H1 (cell line): ENCODE measurements at regions not wholly inside any gene's neighbourhood (a gene's known extent, or its start where the extent isn't known, plus 50 kb on each side); places are given as distances from the start of the nearest gene placed in this dataset.

Experiments
- CTCF ChIA-PET: fragments of 300-600 bp; sonication (Branson Sonifier 250); formaldehyde crosslinking; loops from one replicate; lab custom pipeline; 2021; ENCODE audit not compliant: partially characterized antibody; lab: Charles Lee
- POLR2A ChIA-PET: fragments of 300-600 bp; sonication (Branson Sonifier 250); formaldehyde crosslinking; loops from one replicate; lab custom pipeline; 2021; ENCODE audit warnings: inconsistent platforms; ENCODE audit not compliant: partially characterized antibody; lab: Charles Lee
- DNase-seq, 2 experiments: peaks; one replicate each; pipeline versions ENCODE4 v3.0.0 to v3.0.0-alpha.2; 2010 to 2022; ENCODE audit warnings: low spot score in 2 of 2, low read depth in 1 of 2, mixed read lengths in 1 of 2
- FAIRE-seq: peaks from 2 replicates; lab custom pipeline; 2011; peaks lifted over from hg19 to GRCh38; lab: Jason Lieb, UNC
- H2AFZ ChIP-seq: 2 replicates; pipeline ENCODE4 v1.8.1; 2012; ENCODE audit warnings: low read length, inconsistent platforms
- H2AK5ac ChIP-seq: 2 replicates; pipeline ENCODE4 v1.6.1; 2013; ENCODE audit warnings: low read depth, low read length
- H2BK120ac ChIP-seq: replicated peaks from 2 replicates; pipeline ENCODE3; 2013; ENCODE audit warnings: low read depth, low read length, inconsistent platforms
- H2BK12ac ChIP-seq: 2 replicates; pipeline ENCODE4 v1.6.1; 2013; ENCODE audit warnings: low read depth, low read length
- H2BK15ac ChIP-seq: 2 replicates; pipeline ENCODE4 v1.6.1; 2013; ENCODE audit warnings: low read length
- H2BK20ac ChIP-seq: 2 replicates; pipeline ENCODE4 v1.6.1; 2013; ENCODE audit warnings: low read length
- H2BK5ac ChIP-seq: 2 replicates; pipeline ENCODE4 v1.6.1; 2013; ENCODE audit warnings: low read depth, low read length
- H3K14ac ChIP-seq: 2 replicates; pipeline ENCODE4 v1.6.1; 2013; ENCODE audit warnings: inconsistent platforms; ENCODE audit not compliant: insufficient read length
- H3K18ac ChIP-seq: 2 replicates; pipeline ENCODE4 v1.6.1; 2013; ENCODE audit warnings: low read length; ENCODE audit errors: extremely low read depth
- H3K23ac ChIP-seq: 2 replicates; pipeline ENCODE4 v1.6.1; 2013; ENCODE audit warnings: inconsistent platforms; ENCODE audit not compliant: insufficient read length
- H3K23me2 ChIP-seq: 2 replicates; pipeline ENCODE4 v1.6.1; 2013; ENCODE audit warnings: low read depth, low read length
- H3K27ac ChIP-seq: 2 replicates; pipeline ENCODE4 v1.6.1; 2011; ENCODE audit warnings: low read depth, low read length, inconsistent platforms
- H3K27me3 ChIP-seq, 4 experiments: replicated peaks in 1 of 4; 1 replicate in 1 of 4; 2 replicates in 3 of 4; pipeline versions ENCODE4 v1.6.1 to v1.8.1; 2011 to 2013; ENCODE audit warnings: low read length in 3 of 4, mild to moderate bottlenecking in 3 of 4, inconsistent platforms in 2 of 4, mixed read lengths in 2 of 4, moderate library complexity in 1 of 4; ENCODE audit not compliant: control insufficient read depth in 3 of 4, insufficient read depth in 3 of 4; ENCODE audit errors: extremely low read depth in 1 of 4
- H3K36me3 ChIP-seq, 4 experiments: 2 replicates each; pipeline versions ENCODE4 v1.6.1 to v1.8.1; 2011 to 2013; ENCODE audit warnings: mild to moderate bottlenecking in 4 of 4, low read length in 3 of 4, moderate library complexity in 2 of 4, control low read depth in 1 of 4, inconsistent platforms in 1 of 4; ENCODE audit not compliant: insufficient read depth in 4 of 4, control insufficient read depth in 2 of 4
- H3K4ac ChIP-seq: replicated peaks from 2 replicates; pipeline ENCODE3; 2013; ENCODE audit warnings: low read length, low read depth, mixed read lengths, inconsistent platforms; ENCODE audit not compliant: insufficient read length
- H3K4me1 ChIP-seq, 4 experiments: replicated peaks in 1 of 4; 1 replicate in 1 of 4; 2 replicates in 3 of 4; pipeline versions ENCODE4 v1.6.1 to v1.8.1; 2011 to 2013; ENCODE audit warnings: low read length in 3 of 4, inconsistent platforms in 2 of 4, mixed read lengths in 1 of 4; ENCODE audit not compliant: insufficient read depth in 4 of 4, control insufficient read depth in 3 of 4
- H3K4me2 ChIP-seq, 2 experiments: 2 replicates each; pipeline versions ENCODE4 v1.6.1 to v1.8.1; 2011 to 2013; ENCODE audit warnings: low read depth in 2 of 2, low read length in 2 of 2, control low read depth in 1 of 2, inconsistent platforms in 1 of 2, mild to moderate bottlenecking in 1 of 2; ENCODE audit not compliant: insufficient read depth in 1 of 2
- H3K4me3 ChIP-seq, 4 experiments: fragments of 200-600, 300-600 bp in 1 of 4; sonication (generic), shearing (Covaris generic), sonication (Bioruptor Twin) in 1 of 4; 2 replicates each; pipeline versions ENCODE4 v1.5.1 to v1.8.1; 2011 to 2016; ENCODE audit warnings: low read length in 4 of 4, low read depth in 3 of 4, control low read depth in 2 of 4, inconsistent platforms in 2 of 4, mild to moderate bottlenecking in 2 of 4, mixed read lengths in 1 of 4, moderate library complexity in 1 of 4; ENCODE audit not compliant: insufficient read depth in 2 of 4; ENCODE audit errors: extremely low read depth in 1 of 4
- H3K56ac ChIP-seq: replicated peaks from 2 replicates; pipeline ENCODE3; 2013; ENCODE audit warnings: low read depth, mild to moderate bottlenecking, mixed read lengths, low read length, inconsistent platforms; ENCODE audit not compliant: insufficient read length
- H3K79me1 ChIP-seq: 2 replicates; pipeline ENCODE4 v1.6.1; 2013; ENCODE audit warnings: low read depth, low read length, control low read depth
- H3K79me2 ChIP-seq, 2 experiments: 2 replicates each; pipeline versions ENCODE4 v1.6.1 to v1.8.1; 2012 to 2013; ENCODE audit warnings: low read length in 2 of 2, mild to moderate bottlenecking in 2 of 2, inconsistent platforms in 1 of 2; ENCODE audit not compliant: insufficient read depth in 2 of 2, control insufficient read depth in 1 of 2
- H3K9ac ChIP-seq, 4 experiments: replicated peaks in 1 of 4; 1 replicate in 1 of 4; 2 replicates in 3 of 4; pipeline versions ENCODE4 v1.6.1 to v1.8.1; 2011 to 2013; ENCODE audit warnings: low read depth in 3 of 4, low read length in 3 of 4, control low read depth in 2 of 4, mild to moderate bottlenecking in 2 of 4, moderate library complexity in 2 of 4, inconsistent platforms in 1 of 4; ENCODE audit errors: extremely low read depth in 1 of 4
- H3K9me3 ChIP-seq, 2 experiments: 2 replicates each; pipeline versions ENCODE4 v1.6.1 to v1.8.1; 2012 to 2013; ENCODE audit warnings: mild to moderate bottlenecking in 2 of 2, moderate library complexity in 2 of 2, control low read depth in 1 of 2, inconsistent platforms in 1 of 2, low read depth in 1 of 2, low read length in 1 of 2, mixed read lengths in 1 of 2; ENCODE audit not compliant: insufficient read depth in 2 of 2
- H4K20me1 ChIP-seq, 2 experiments: replicated peaks in 1 of 2; 2 replicates each; pipeline versions ENCODE3 to v1.8.1; 2011 to 2013; ENCODE audit warnings: inconsistent platforms in 2 of 2, low read length in 2 of 2, mild to moderate bottlenecking in 1 of 2; ENCODE audit not compliant: insufficient read depth in 2 of 2, control insufficient read depth in 1 of 2
- H4K5ac ChIP-seq: 2 replicates; pipeline ENCODE4 v1.6.1; 2013; ENCODE audit warnings: low read length, low read depth, mixed read lengths, inconsistent platforms; ENCODE audit not compliant: insufficient read length
- H4K8ac ChIP-seq: 2 replicates; pipeline ENCODE4 v1.8.0; 2013; ENCODE audit warnings: mild to moderate bottlenecking, moderate library complexity, low read length, inconsistent platforms; ENCODE audit not compliant: insufficient read depth; ENCODE audit errors: extremely low read depth
- H4K91ac ChIP-seq: replicated peaks from 2 replicates; pipeline ENCODE3; 2013; ENCODE audit warnings: low read length, mixed read lengths, inconsistent platforms; ENCODE audit not compliant: insufficient read length
- BRCA1 ChIP-seq: IDR thresholded peaks from 2 replicates; pipeline ENCODE4 v1.6.1; 2012; ENCODE audit warnings: low read depth, low read length, improper control_type of control experiment
- CHD2 ChIP-seq: IDR thresholded peaks from 2 replicates; pipeline ENCODE4 v1.6.1; 2012; ENCODE audit warnings: low read length, improper control_type of control experiment
- EP300 ChIP-seq, 2 experiments: IDR thresholded peaks; 1 replicate in 1 of 2; 2 replicates in 1 of 2; pipeline ENCODE4 v1.6.1; 2011 to 2012; ENCODE audit warnings: low read depth in 2 of 2, low read length in 2 of 2, mild to moderate bottlenecking in 2 of 2, borderline replicate concordance in 1 of 2, inconsistent platforms in 1 of 2, moderate library complexity in 1 of 2
- HDAC2 ChIP-seq, 2 experiments: fragments of 300-600 bp in 1 of 2; sonication (generic) in 1 of 2; IDR thresholded peaks; 2 replicates each; pipeline ENCODE4 v1.6.1; 2011 to 2012; ENCODE audit warnings: low read depth in 2 of 2, low read length in 2 of 2, mild to moderate bottlenecking in 2 of 2, moderate library complexity in 2 of 2, borderline replicate concordance in 1 of 2, inconsistent platforms in 1 of 2
- JUN ChIP-seq: IDR thresholded peaks from 2 replicates; pipeline ENCODE4 v1.6.1; 2011; ENCODE audit warnings: low read depth, mild to moderate bottlenecking, improper control_type of control experiment, low read length
- JUND ChIP-seq: IDR thresholded peaks from 2 replicates; pipeline ENCODE4 v1.6.1; 2011; ENCODE audit warnings: mild to moderate bottlenecking, improper control_type of control experiment, low read length
- MAFK ChIP-seq: IDR thresholded peaks from 2 replicates; pipeline ENCODE4 v1.6.1; 2012; ENCODE audit warnings: low read depth, mild to moderate bottlenecking, improper control_type of control experiment, low read length
- RBBP5 ChIP-seq: IDR thresholded peaks from 2 replicates; pipeline ENCODE4 v1.7.1; 2012; ENCODE audit warnings: low read depth, mild to moderate bottlenecking, inconsistent platforms, low read length, moderate library complexity, borderline replicate concordance
- SIX5 ChIP-seq: IDR thresholded peaks from 2 replicates; pipeline ENCODE4 v1.6.1; 2011; ENCODE audit warnings: mild to moderate bottlenecking, low read depth, low read length
- TAF7 ChIP-seq: optimal IDR thresholded peaks from 2 replicates; pipeline ENCODE3; 2011; ENCODE audit warnings: low read depth, mild to moderate bottlenecking, inconsistent platforms, low read length, moderate library complexity, borderline replicate concordance
- WGBS, 2 experiments: shearing (Covaris generic) in 1 of 2; methylation state at CpG; one replicate each; pipeline versions ENCODE4 v1.1.6 to v1.1.7; 2013 to 2015; ENCODE audit warnings: low lambda C conversion rate in 2 of 2, mixed read lengths in 2 of 2, inconsistent platforms in 1 of 2, low coverage in 1 of 2, missing lambda C conversion rate in 1 of 2; ENCODE audit not compliant: insufficient replicate concordance in 2 of 2, insufficient coverage in 1 of 2, insufficient read length in 1 of 2; ENCODE audit errors: extremely low coverage in 1 of 2, missing lambda C conversion rate in 1 of 2; 5-methylcytosine and 5-hydroxymethylcytosine counted together
- TF ChIP-seq, protein P1 (sequence below): IDR thresholded peaks from 2 replicates; pipeline ENCODE4 v1.6.1; 2012; ENCODE audit warnings: inconsistent platforms

DNA sequence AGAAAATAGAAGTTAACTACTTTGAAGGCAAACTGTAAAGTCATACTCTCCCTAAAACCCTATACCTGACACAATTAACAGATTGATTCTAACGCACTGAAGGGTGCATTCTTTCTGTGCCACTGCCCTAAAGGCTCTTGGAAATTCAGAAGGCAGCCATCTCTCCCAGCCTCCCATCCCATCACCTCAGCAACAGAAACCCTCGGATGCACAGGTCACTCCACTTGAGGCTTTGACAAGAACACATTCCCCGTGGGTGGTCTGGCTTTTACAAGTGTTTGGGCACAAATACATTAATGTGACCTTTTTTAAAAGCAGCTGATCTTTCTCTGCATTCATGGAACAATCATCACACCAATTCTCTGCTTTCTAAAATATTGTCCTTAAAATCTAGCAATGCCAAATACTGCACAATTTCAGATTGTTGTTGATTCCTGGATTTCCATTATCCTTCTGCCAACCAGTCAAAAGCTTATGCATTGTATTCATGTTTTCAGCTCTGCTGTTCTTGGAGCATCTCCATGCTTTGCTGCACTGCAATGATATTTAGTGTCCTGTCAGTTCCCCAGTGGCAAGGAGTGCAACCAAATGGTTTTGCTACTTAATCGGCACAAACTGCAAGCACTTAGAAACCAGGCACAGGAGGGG lies 175.6 kb downstream of the TMEM161B start:
- Histone ChIP-seq H2BK15ac (no peak overlapping the region), H2BK120ac (no peak overlapping the region), H2BK5ac (no peak overlapping the region), H3K36me3 (no peaks in the 10 kb centered on the region), H3K23me2 (no peaks in the 10 kb centered on the region), H3K4me3 (no peak overlapping the region), H4K5ac (no peak overlapping the region), H3K4me1 (peaks cover 0 to 12% (median 4%) of the 10 kb centered on the region in 4 experiments; a peak in 4 of 7 replicates)
- no peak for DNase-seq
- POLR2A ChIA-PET = no interaction called here
- no peak for TF ChIP-seq BRCA1
- TF ChIP-seq MAFK = no peak
- TF ChIP-seq CHD2 = no peak
- no peak for TF ChIP-seq EP300 (IDR thresholded peaks at IDR 0.05; ENCODE audit: borderline replicate concordance in 1 of 2, low read depth in 2 of 2, low read length in 2 of 2)
- no peak for TF ChIP-seq HDAC2 (IDR thresholded peaks at IDR 0.05; ENCODE audit: borderline replicate concordance in 1 of 2, low read depth in 2 of 2, low read length in 2 of 2)
- no peak for TF ChIP-seq TAF7
- TF ChIP-seq, protein P1, sequence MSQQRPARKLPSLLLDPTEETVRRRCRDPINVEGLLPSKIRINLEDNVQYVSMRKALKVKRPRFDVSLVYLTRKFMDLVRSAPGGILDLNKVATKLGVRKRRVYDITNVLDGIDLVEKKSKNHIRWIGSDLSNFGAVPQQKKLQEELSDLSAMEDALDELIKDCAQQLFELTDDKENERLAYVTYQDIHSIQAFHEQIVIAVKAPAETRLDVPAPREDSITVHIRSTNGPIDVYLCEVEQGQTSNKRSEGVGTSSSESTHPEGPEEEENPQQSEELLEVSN = no peak
- TF ChIP-seq SIX5 = no peak
- TF ChIP-seq RBBP5 = no peak
- TF ChIP-seq JUN = no peak
- no peak for TF ChIP-seq JUND
- TF ChIP-seq, all 59 proteins: peak for 0
- no peak overlapping the region for H3K18ac ChIP-seq
- H3K79me2 ChIP-seq = no peaks in the 10 kb centered on the region
- H4K91ac ChIP-seq = no peak overlapping the region
- no peaks in the 10 kb centered on the region; a peak in 1 of 7 replicates for H3K27me3 ChIP-seq
- FAIRE-seq = no peak
- no peak overlapping the region for H3K23ac ChIP-seq
- 65% methylated on average over 4 of the region's 4 CpGs; no CpG with 5 or more reads in 1 of the 2 experiments for WGBS, 2 experiments
- H3K56ac ChIP-seq = no peak overlapping the region
- H3K9me3 ChIP-seq = no peaks in the 10 kb centered on the region
- no peak overlapping the region for H3K27ac ChIP-seq
- no peak overlapping the region for H2BK20ac ChIP-seq
- no peak overlapping the region for H4K8ac ChIP-seq
- CTCF ChIA-PET = interaction anchor here (1.0 kb wide), 1 partner anchor 22 kb away, joined by 3 read pairs; no protein-coding TSS in a partner anchor
- no peaks in the 10 kb centered on the region for H4K20me1 ChIP-seq
- no peak overlapping the region for H3K4ac ChIP-seq
- H2AFZ ChIP-seq = no peak overlapping the region
- H3K4me2 ChIP-seq = 0 out of 4 replicates have a peak overlapping the region, but pooled peaks of 1 of the 2 experiments have one; percentile 13
- H2BK12ac ChIP-seq = no peak overlapping the region; the same call in 1 of the 2 replicates
- no peaks in the 10 kb centered on the region for H3K79me1 ChIP-seq
- no peak overlapping the region for H2AK5ac ChIP-seq
- H3K9ac ChIP-seq = no peak overlapping the region
- H3K14ac ChIP-seq = no peak overlapping the region
